ENCODE measurements at regions not wholly inside any gene's neighbourhood (a gene's known extent, or its start where the extent isn't known, plus 50 kb on each side); places are given as distances from the start of the nearest gene placed in this dataset.

GRCh38 chrX:124497386-124497785 lies 151.0 kb downstream of the SH2D1A start:
- no peaks in the 10 kb centered on the region for H3K27me3 ChIP-seq (ENCODE audit: insufficient read depth, insufficient read length)
- H3K4me3 ChIP-seq (ENCODE audit: insufficient read length, low read depth), result no peak overlapping the region
- TF ChIP-seq SUZ12 (IDR thresholded peaks at IDR 0.05; ENCODE audit: extremely low read depth, insufficient read depth, insufficient read length) (no peak), YY1 (IDR thresholded peaks at IDR 0.05; ENCODE audit: insufficient read depth, insufficient read length) (no peak), ZNF274 (IDR thresholded peaks at IDR 0.05; ENCODE audit: low read depth, low read length) (no peak)
- H3K9me3 ChIP-seq (ENCODE audit: insufficient read depth, low read length), result no peaks in the 10 kb centered on the region
- no peaks in the 10 kb centered on the region for H3K4me1 ChIP-seq (ENCODE audit: insufficient read depth, insufficient read length)
- H3K36me3 ChIP-seq (ENCODE audit: insufficient read depth, insufficient read length, low read length), result no peaks in the 10 kb centered on the region
- DNase-seq (ENCODE audit: low read depth, low spot score), result no peak
- no peak overlapping the region for H3K9ac ChIP-seq (ENCODE audit: insufficient read length, low read depth)

GRCh38 chrX:124501586-124501985 lies 155.2 kb downstream of the SH2D1A start:
- H3K4me3 ChIP-seq (ENCODE audit: insufficient read length, low read depth), result no peak overlapping the region
- DNase-seq (ENCODE audit: low read depth, low spot score), result no peak
- no peak for TF ChIP-seq ZNF274 (IDR thresholded peaks at IDR 0.05; ENCODE audit: low read depth, low read length)
- no peak for TF ChIP-seq SUZ12 (IDR thresholded peaks at IDR 0.05; ENCODE audit: extremely low read depth, insufficient read depth, insufficient read length)
- no peak for TF ChIP-seq YY1 (IDR thresholded peaks at IDR 0.05; ENCODE audit: insufficient read depth, insufficient read length)
- no peaks in the 10 kb centered on the region for H3K36me3 ChIP-seq (ENCODE audit: insufficient read depth, insufficient read length, low read length)
- no peaks in the 10 kb centered on the region for H3K27me3 ChIP-seq (ENCODE audit: insufficient read depth, insufficient read length)
- H3K9ac ChIP-seq (ENCODE audit: insufficient read length, low read depth), result no peak overlapping the region
- H3K4me1 ChIP-seq (ENCODE audit: insufficient read depth, insufficient read length), result no peaks in the 10 kb centered on the region
- no peaks in the 10 kb centered on the region for H3K9me3 ChIP-seq (ENCODE audit: insufficient read depth, low read length)

GRCh38 chrX:124502166-124502565 lies 155.8 kb downstream of the SH2D1A start:
- no peak for DNase-seq (ENCODE audit: low read depth, low spot score)
- no peak overlapping the region for H3K4me3 ChIP-seq (ENCODE audit: insufficient read length, low read depth)
- H3K9ac ChIP-seq (ENCODE audit: insufficient read length, low read depth), result no peak overlapping the region
- no peaks in the 10 kb centered on the region for H3K36me3 ChIP-seq (ENCODE audit: insufficient read depth, insufficient read length, low read length)
- H3K4me1 ChIP-seq (ENCODE audit: insufficient read depth, insufficient read length), result no peaks in the 10 kb centered on the region
- H3K9me3 ChIP-seq (ENCODE audit: insufficient read depth, low read length), result no peaks in the 10 kb centered on the region
- TF ChIP-seq SUZ12 (IDR thresholded peaks at IDR 0.05; ENCODE audit: extremely low read depth, insufficient read depth, insufficient read length) (no peak), YY1 (IDR thresholded peaks at IDR 0.05; ENCODE audit: insufficient read depth, insufficient read length) (no peak), ZNF274 (IDR thresholded peaks at IDR 0.05; ENCODE audit: low read depth, low read length) (no peak)
- H3K27me3 ChIP-seq (ENCODE audit: insufficient read depth, insufficient read length), result no peaks in the 10 kb centered on the region

DNA sequence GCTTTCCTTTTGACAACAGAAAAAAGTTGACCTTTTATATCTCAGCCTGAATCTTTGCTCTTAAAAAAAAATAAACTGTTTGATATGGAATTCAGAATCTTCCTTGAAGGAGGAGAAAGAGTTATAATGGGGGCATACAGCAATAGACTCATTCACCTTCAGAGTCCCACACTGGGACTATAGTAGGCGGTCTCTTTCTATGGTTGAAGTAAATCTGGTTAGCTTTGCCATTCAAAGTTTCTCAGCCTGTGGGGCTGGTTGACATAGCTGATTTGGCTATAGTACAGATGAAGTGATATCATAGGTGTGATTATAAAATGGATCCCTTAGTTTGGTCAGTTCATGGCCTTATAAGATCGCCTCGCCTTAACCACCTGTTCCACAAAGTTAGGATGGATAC lies 156.2 kb downstream of the SH2D1A start:
- TF ChIP-seq ZNF274 (IDR thresholded peaks at IDR 0.05; ENCODE audit: low read depth, low read length) (no peak), SUZ12 (IDR thresholded peaks at IDR 0.05; ENCODE audit: extremely low read depth, insufficient read depth, insufficient read length) (no peak)
- Histone ChIP-seq H3K4me3 (ENCODE audit: insufficient read length, low read depth) (no peak overlapping the region), H3K4me1 (ENCODE audit: insufficient read depth, insufficient read length) (no peaks in the 10 kb centered on the region), H3K9me3 (ENCODE audit: insufficient read depth, low read length) (no peaks in the 10 kb centered on the region), H3K36me3 (ENCODE audit: insufficient read depth, insufficient read length, low read length) (no peaks in the 10 kb centered on the region), H3K9ac (ENCODE audit: insufficient read length, low read depth) (no peak overlapping the region), H3K27me3 (ENCODE audit: insufficient read depth, insufficient read length) (no peaks in the 10 kb centered on the region)
- no peak for DNase-seq (ENCODE audit: low read depth, low spot score)

DNA sequence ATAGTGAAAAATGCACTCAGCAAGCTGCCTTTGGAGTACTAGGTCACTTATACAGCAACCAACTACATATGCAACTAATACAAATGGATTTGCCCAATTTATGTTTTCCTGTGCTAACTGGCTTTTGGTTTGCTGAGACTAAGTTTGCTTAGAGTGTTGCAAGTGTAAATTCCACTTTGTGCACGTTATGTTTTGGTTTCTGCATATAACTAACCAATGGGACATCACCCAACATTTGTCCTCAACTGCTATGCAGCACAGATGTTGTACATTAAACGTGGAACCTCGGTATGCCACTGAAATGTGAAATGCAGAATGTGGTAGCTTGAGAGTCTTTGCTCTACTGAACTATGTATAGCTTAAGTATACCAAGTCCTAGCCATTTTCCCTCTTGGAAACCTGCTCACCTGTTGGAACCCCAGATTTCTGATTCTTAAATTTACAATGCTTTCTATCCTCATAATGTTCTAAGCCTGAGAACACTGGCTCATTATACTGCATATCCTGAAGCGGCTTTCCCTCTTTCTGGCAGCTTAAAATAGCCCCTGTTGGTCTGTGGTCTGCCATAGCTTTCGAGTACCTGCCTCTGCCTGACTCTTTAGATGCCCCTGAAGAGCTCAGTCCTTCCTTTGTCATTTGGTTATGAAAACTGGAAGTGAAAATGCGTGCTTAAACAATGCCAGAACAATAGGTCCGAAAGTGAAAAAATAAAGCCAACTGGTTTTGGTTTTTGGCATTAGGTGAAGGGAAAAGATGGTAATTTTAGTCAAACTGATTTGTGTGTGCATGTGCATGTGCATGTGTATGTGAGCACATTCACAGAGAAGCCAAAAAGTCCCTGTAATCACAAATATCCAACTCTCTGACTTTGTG lies 158.0 kb downstream of the SH2D1A start:
- Histone ChIP-seq H3K36me3 (ENCODE audit: insufficient read depth, insufficient read length, low read length) (no peaks in the 10 kb centered on the region), H3K9me3 (ENCODE audit: insufficient read depth, low read length) (no peaks in the 10 kb centered on the region), H3K27me3 (ENCODE audit: insufficient read depth, insufficient read length) (no peaks in the 10 kb centered on the region), H3K4me1 (ENCODE audit: insufficient read depth, insufficient read length) (no peaks in the 10 kb centered on the region), H3K9ac (ENCODE audit: insufficient read length, low read depth) (no peak overlapping the region), H3K4me3 (ENCODE audit: insufficient read length, low read depth) (no peak overlapping the region)
- TF ChIP-seq YY1 (IDR thresholded peaks at IDR 0.05; ENCODE audit: insufficient read depth, insufficient read length) (no peak), ZNF274 (IDR thresholded peaks at IDR 0.05; ENCODE audit: low read depth, low read length) (no peak), SUZ12 (IDR thresholded peaks at IDR 0.05; ENCODE audit: extremely low read depth, insufficient read depth, insufficient read length) (no peak)
- DNase-seq (ENCODE audit: low read depth, low spot score), result no peak

DNA sequence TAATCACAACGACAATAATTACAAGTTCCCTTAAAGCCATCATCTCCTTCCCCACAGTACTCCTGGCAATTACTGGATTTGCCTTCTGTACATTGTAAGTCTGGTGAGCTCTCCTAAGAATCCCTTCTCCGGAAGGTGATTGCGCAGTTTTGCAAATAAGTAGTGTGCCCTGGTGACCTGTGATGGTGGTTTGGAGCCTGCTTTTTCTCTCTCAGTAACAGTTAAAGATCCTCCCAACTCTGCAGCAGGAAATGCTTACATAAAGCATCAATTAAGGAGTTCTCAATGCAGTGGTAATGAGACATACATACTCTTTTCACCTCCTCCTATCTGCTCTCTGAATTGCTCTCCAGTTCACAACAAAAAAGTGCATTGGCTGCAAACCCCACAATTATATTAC lies 159.7 kb downstream of the SH2D1A start:
- DNase-seq (ENCODE audit: low read depth, low spot score), result no peak
- H3K9ac ChIP-seq (ENCODE audit: insufficient read length, low read depth), result no peak overlapping the region
- H3K4me3 ChIP-seq (ENCODE audit: insufficient read length, low read depth), result no peak overlapping the region
- TF ChIP-seq YY1 (IDR thresholded peaks at IDR 0.05; ENCODE audit: insufficient read depth, insufficient read length) (no peak), SUZ12 (IDR thresholded peaks at IDR 0.05; ENCODE audit: extremely low read depth, insufficient read depth, insufficient read length) (no peak), ZNF274 (IDR thresholded peaks at IDR 0.05; ENCODE audit: low read depth, low read length) (no peak)
- H3K9me3 ChIP-seq (ENCODE audit: insufficient read depth, low read length), result no peaks in the 10 kb centered on the region
- no peaks in the 10 kb centered on the region for H3K4me1 ChIP-seq (ENCODE audit: insufficient read depth, insufficient read length)
- H3K27me3 ChIP-seq (ENCODE audit: insufficient read depth, insufficient read length), result no peaks in the 10 kb centered on the region
- no peaks in the 10 kb centered on the region for H3K36me3 ChIP-seq (ENCODE audit: insufficient read depth, insufficient read length, low read length)

GRCh38 chrX:124507246-124507645 lies 160.9 kb downstream of the SH2D1A start:
- Histone ChIP-seq H3K4me3 (ENCODE audit: insufficient read length, low read depth) (no peak overlapping the region), H3K27me3 (ENCODE audit: insufficient read depth, insufficient read length) (no peaks in the 10 kb centered on the region), H3K9me3 (ENCODE audit: insufficient read depth, low read length) (no peaks in the 10 kb centered on the region), H3K9ac (ENCODE audit: insufficient read length, low read depth) (no peak overlapping the region), H3K4me1 (ENCODE audit: insufficient read depth, insufficient read length) (no peaks in the 10 kb centered on the region), H3K36me3 (ENCODE audit: insufficient read depth, insufficient read length, low read length) (no peaks in the 10 kb centered on the region)
- no peak for DNase-seq (ENCODE audit: low read depth, low spot score)
- TF ChIP-seq ZNF274 (IDR thresholded peaks at IDR 0.05; ENCODE audit: low read depth, low read length) (no peak), YY1 (IDR thresholded peaks at IDR 0.05; ENCODE audit: insufficient read depth, insufficient read length) (no peak), SUZ12 (IDR thresholded peaks at IDR 0.05; ENCODE audit: extremely low read depth, insufficient read depth, insufficient read length) (no peak)
